ENCODE measurements at regions not wholly inside any gene's neighbourhood (a gene's known extent, or its start where the extent isn't known, plus 50 kb on each side); places are given as distances from the start of the nearest gene placed in this dataset.

DNA sequence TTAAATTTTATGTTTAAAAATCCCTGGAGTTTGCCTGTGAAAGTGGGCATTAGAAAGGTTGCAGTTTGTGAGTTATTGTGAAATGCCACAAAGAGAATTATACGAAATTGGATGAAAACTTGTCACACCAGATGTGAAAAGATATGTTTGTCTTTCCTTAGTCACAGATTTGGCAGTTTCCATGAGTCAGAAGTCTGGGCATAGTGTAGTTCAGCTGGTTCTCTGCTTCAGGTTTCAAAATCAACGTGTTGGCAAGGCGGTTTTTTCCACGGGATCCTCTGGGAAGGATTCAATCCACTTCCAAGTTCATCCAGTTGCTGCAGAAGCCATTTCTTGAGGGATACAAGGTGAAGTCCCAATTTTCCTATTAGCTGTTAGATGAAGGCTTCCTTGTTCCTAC lies 658.0 kb upstream of the CDH2 start:
- Histone ChIP-seq H3K27me3 (no peaks in the 10 kb centered on the region), H3K4me3 (no peak overlapping the region), H3K36me3 (no peaks in the 10 kb centered on the region), H3K27ac (no peak overlapping the region), H3K4me1 (no peaks in the 10 kb centered on the region), H3K9me3 (no peaks in the 10 kb centered on the region)
- intact Hi-C loops (cut with DNase I; ENCODE audit: low total_unique reads), result no loop called here
- TF ChIP-seq, protein P1, sequence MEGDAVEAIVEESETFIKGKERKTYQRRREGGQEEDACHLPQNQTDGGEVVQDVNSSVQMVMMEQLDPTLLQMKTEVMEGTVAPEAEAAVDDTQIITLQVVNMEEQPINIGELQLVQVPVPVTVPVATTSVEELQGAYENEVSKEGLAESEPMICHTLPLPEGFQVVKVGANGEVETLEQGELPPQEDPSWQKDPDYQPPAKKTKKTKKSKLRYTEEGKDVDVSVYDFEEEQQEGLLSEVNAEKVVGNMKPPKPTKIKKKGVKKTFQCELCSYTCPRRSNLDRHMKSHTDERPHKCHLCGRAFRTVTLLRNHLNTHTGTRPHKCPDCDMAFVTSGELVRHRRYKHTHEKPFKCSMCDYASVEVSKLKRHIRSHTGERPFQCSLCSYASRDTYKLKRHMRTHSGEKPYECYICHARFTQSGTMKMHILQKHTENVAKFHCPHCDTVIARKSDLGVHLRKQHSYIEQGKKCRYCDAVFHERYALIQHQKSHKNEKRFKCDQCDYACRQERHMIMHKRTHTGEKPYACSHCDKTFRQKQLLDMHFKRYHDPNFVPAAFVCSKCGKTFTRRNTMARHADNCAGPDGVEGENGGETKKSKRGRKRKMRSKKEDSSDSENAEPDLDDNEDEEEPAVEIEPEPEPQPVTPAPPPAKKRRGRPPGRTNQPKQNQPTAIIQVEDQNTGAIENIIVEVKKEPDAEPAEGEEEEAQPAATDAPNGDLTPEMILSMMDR (IDR thresholded peaks at IDR 0.05), result no peak
- no peak for TF ChIP-seq POLR2A (IDR thresholded peaks at IDR 0.05)
- no peak for DNase-seq

DNA sequence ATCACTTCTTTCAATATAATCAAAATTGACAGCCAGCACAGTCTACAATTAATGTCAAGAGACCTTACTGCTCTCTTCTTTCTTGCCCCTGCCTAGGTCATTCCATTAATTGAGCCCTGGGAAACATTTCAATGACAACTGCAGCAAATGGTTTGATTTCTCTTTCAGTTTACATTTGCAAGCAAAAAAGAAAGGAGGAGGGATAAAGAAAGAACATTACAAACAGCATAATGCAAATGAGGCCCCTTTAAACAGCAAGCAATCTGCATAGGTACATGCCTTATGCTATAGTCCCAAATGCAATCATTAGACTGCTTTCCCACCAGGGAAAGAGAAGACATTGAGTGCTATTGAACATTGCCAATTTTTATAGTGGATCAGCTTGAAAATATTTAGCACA lies 655.0 kb upstream of the CDH2 start:
- no peaks in the 10 kb centered on the region for H3K9me3 ChIP-seq
- intact Hi-C loops (cut with DNase I; ENCODE audit: low total_unique reads), result no loop called here
- H3K36me3 ChIP-seq, result no peaks in the 10 kb centered on the region
- H3K4me3 ChIP-seq, result no peak overlapping the region
- no peak for TF ChIP-seq POLR2A (IDR thresholded peaks at IDR 0.05)
- TF ChIP-seq, protein P1 (IDR thresholded peaks at IDR 0.05), result no peak
- no peak overlapping the region for H3K27ac ChIP-seq
- DNase-seq, result no peak
- no peaks in the 10 kb centered on the region for H3K27me3 ChIP-seq
- H3K4me1 ChIP-seq, result no peaks in the 10 kb centered on the region

DNA sequence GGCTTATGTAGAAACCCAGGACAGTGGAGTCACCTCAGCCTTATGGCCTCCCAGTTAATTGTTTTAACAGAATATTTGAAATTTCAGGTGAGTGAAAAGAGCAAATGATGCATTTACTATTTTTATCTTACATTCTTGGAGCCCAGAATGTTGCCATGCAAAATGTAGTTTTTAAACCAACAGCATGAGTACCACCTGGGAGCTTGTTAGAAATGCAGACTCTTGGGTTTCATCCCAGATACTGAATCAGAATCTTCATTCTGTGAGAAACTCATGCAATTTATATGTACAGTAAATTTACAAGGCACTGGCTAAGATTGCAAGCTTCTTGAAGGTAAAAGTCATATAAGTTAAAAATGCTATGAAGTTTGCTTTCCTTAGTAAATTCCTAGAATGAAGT lies 654.5 kb upstream of the CDH2 start:
- intact Hi-C loops (cut with DNase I; ENCODE audit: low total_unique reads), result no loop called here
- no peak for TF ChIP-seq POLR2A (IDR thresholded peaks at IDR 0.05)
- TF ChIP-seq, protein P1 (IDR thresholded peaks at IDR 0.05), result no peak

DNA sequence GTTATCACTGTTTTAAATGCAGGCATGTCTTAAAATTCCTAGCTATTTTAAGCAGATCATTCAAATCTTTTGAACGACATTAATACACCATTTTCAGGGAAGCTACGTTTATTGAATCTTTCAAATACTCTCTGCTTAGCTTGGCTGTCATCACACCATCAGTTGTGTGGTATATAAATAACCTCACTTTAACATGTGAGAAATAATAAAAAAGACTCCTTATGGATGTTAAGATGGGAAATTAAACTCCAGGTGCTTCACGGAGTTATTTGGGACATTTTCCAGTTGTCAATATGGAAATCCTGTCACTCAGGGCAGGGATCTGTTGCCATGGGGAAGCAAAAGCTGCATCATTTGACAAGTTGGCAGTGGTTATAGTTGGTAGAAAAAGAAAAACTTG lies 649.2 kb upstream of the CDH2 start:
- Histone ChIP-seq H3K27ac (no peak overlapping the region), H3K27me3 (no peaks in the 10 kb centered on the region), H3K36me3 (no peaks in the 10 kb centered on the region), H3K4me3 (no peak overlapping the region), H3K9me3 (no peaks in the 10 kb centered on the region), H3K4me1 (no peaks in the 10 kb centered on the region)
- intact Hi-C loops (cut with DNase I; ENCODE audit: low total_unique reads), result no loop called here
- TF ChIP-seq, protein P1 (IDR thresholded peaks at IDR 0.05), result no peak
- no peak for TF ChIP-seq POLR2A (IDR thresholded peaks at IDR 0.05)
- no peak for DNase-seq

More for the DNA sequence above, 654.5 kb upstream of the CDH2 start:
- no peaks in the 10 kb centered on the region for H3K4me1 ChIP-seq
- no peaks in the 10 kb centered on the region for H3K9me3 ChIP-seq
- H3K27ac ChIP-seq, result no peak overlapping the region
- no peaks in the 10 kb centered on the region for H3K36me3 ChIP-seq
- DNase-seq, result no peak
- H3K27me3 ChIP-seq, result no peaks in the 10 kb centered on the region
- H3K4me3 ChIP-seq, result no peak overlapping the region

DNA sequence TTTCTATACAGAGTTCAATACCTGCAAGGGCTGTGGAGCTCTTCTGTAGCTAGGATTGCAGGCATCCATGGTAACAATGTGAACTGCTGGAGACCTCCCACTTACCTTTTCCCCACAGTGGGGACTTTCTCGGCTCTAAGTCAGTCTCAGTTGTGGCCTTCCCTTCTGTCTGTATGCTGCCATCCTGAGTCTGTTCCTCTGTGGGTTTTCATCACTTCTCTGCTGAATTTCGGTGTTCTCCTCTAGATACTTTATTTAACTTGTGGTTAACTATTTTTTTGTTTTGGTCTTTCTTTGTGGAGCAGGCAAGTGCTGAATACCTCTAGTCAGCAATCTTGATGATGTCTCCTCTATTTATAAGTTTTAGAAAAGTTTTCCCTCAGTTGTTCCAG lies 647.2 kb upstream of the CDH2 start:
- no peaks in the 10 kb centered on the region for H3K4me1 ChIP-seq
- no peaks in the 10 kb centered on the region for H3K27me3 ChIP-seq
- no peak overlapping the region for H3K27ac ChIP-seq
- DNase-seq, result no peak
- H3K4me3 ChIP-seq, result no peak overlapping the region
- intact Hi-C loops (cut with DNase I; ENCODE audit: low total_unique reads), result no loop called here
- H3K9me3 ChIP-seq, result no peaks in the 10 kb centered on the region
- TF ChIP-seq, protein P1 (IDR thresholded peaks at IDR 0.05), result no peak
- no peak for TF ChIP-seq POLR2A (IDR thresholded peaks at IDR 0.05)
- H3K36me3 ChIP-seq, result no peaks in the 10 kb centered on the region

Data from uterus (tissue), 3 donors.